Hypothalamus (tissue), 51 donors: ENCODE measurements at regions not wholly inside any gene's neighbourhood (a gene's known extent, or its start where the extent isn't known, plus 50 kb on each side); places are given as distances from the start of the nearest gene placed in this dataset.

Source experiments
- DNase-seq, 51 donors: peaks; one replicate each; lab custom pipeline; 2025; lab: John Stamatoyannopoulos, UW

DNA sequence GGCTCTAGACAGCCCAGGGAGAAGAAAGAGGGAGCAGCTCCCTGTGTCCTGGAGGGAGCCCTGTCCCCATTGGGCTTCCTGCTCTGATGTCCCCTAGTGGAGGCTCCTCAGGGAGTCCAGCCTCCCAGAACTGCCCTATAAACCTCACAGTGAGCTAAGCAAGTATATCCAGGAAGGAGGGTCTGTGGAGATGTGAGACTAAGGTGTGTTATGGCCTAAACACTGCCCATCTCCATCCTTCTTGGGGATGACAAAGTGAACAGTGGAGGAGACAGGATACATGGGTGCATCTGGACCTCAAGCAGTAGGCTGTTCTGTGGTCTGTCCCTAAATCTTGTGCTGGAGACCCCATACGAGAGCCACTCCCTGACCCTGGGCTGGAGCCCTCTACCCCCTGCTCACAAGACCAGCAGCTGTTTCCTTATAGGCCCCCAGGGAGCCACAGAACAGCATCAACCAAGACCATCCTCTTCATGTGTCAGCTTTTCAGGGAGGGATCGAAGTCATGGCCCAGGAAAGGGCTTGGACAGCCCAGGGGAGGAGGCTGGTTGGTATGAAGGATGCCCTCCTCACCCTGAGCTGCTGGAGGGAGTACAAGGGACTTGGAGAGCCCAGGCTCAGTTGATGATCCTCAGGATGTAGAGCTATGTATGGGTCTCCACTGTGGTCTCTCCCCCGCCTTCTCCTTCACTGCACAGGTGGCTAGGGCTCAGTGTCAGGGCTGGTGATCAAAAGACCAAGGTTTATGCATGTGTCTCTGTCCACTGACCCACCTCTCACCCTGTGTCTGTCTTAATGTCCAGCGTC lies 49.7 kb upstream of the TOP3B start:
- no peak for DNase-seq
